AG10803 (cell line): ENCODE measurements at regions not wholly inside any gene's neighbourhood (a gene's known extent, or its start where the extent isn't known, plus 50 kb on each side); places are given as distances from the start of the nearest gene placed in this dataset.

Experiments used
- DNase-seq: peaks from one replicate; pipeline ENCODE4 v3.0.0; 2010; ENCODE audit warnings: low read depth
- H3K4me3 ChIP-seq: 2 replicates; pipeline ENCODE4 v1.5.1; 2011; ENCODE audit warnings: mild to moderate bottlenecking, low read length, control low read depth
- CTCF ChIP-seq: conservative IDR thresholded peaks from 2 replicates; pipeline ENCODE4 v1.5.1; 2011; ENCODE audit warnings: mild to moderate bottlenecking, low read length, control low read depth, inconsistent platforms

GRCh38 chr13:111659842-111660241 is 339.4 kb downstream of the TEX29 start:
- no peak for TF ChIP-seq CTCF
- DNase-seq, result no peak
- H3K4me3 ChIP-seq, result no peak overlapping the region

GRCh38 chr13:111661052-111661451 is 340.6 kb downstream of the TEX29 start:
- no peak overlapping the region for H3K4me3 ChIP-seq
- DNase-seq, result no peak
- TF ChIP-seq CTCF, result no peak

GRCh38 chr13:111661776-111662175 is 341.3 kb downstream of the TEX29 start:
- no peak for TF ChIP-seq CTCF
- no peak overlapping the region for H3K4me3 ChIP-seq
- DNase-seq, result no peak

GRCh38 chr13:111662451-111662850 is 342.0 kb downstream of the TEX29 start:
- no peak for DNase-seq
- no peak overlapping the region for H3K4me3 ChIP-seq
- TF ChIP-seq CTCF, result no peak

GRCh38 chr13:111662895-111663294 is 342.5 kb downstream of the TEX29 start:
- TF ChIP-seq CTCF, result no peak
- H3K4me3 ChIP-seq, result no peak overlapping the region
- DNase-seq, result no peak

GRCh38 chr13:111663505-111663904 is 343.1 kb downstream of the TEX29 start:
- no peak for TF ChIP-seq CTCF
- H3K4me3 ChIP-seq, result no peak overlapping the region
- no peak for DNase-seq

GRCh38 chr13:111663953-111664421 is 343.5 kb downstream of the TEX29 start:
- DNase-seq, result no peak
- no peak overlapping the region for H3K4me3 ChIP-seq
- no peak for TF ChIP-seq CTCF
